ENCODE measurements at regions not wholly inside any gene's neighbourhood (a gene's known extent, or its start where the extent isn't known, plus 50 kb on each side); places are given as distances from the start of the nearest gene placed in this dataset.

DNA sequence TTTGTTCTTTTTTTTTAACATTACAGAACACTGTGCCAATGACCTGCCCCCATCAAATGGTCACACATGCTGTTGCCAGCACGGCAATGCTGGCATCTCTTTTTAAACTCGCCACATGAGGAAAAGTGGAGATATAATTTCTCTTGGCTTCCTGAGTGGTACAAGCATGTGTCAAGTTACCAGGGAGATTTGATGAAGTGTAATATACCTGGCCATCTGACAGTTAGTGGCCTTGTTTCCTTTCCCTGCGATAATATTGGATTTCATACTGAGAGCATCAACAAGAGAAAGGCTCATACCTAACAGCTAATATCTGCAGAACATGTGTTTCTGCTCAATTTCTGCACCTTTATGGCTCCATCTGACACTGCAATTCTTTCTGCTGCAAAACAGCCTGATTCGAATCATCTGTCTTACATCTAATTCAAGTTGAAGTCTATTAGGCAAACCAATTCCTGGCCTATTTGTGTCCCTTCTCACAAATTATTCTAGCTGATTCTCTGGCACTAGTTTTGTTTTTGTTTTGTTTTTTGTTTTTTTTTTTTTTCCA is 519.5 kb downstream of the PREX1 start:
- WGBS (ENCODE audit: insufficient coverage, insufficient replicate concordance, low lambda C conversion rate, missing lambda C conversion rate) = 29% methylated on average over 4 of the region's 4 CpGs
- no peak for DNase-seq (ENCODE audit: low read depth, low spot score)
- H3K9ac ChIP-seq (ENCODE audit: control insufficient read depth, insufficient read depth, low read length) = no peak overlapping the region
- H3K4me1 ChIP-seq (ENCODE audit: control insufficient read depth, insufficient read depth, low read length) = no peaks in the 10 kb centered on the region
- BruUV-seq (replicated peaks) = no TSS peak
- H3K27me3 ChIP-seq (replicated peaks in 1 of 2; ENCODE audit: control insufficient read depth in 2 of 2, insufficient read depth in 2 of 2, low read length in 1 of 2) = no peaks in the 10 kb centered on the region; a peak in 2 of 4 replicates
- ChIA-PET CTCF (interaction anchor here (0.6 kb wide), 1 partner anchor 108 kb away, joined by 3 read pairs; no protein-coding TSS in a partner anchor), SMC1A (ENCODE audit: uncharacterized antibody, unreplicated experiment) (no interaction called here), POLR2A (no interaction called here), RAD21 (ENCODE audit: unreplicated experiment) (no interaction called here)
- no peaks in the 10 kb centered on the region for H3K79me2 ChIP-seq (ENCODE audit: control insufficient read depth, insufficient read depth, low read length)
- no peaks in the 10 kb centered on the region for H3K36me3 ChIP-seq (ENCODE audit: control insufficient read depth in 2 of 2, insufficient read depth in 2 of 2, low read length in 1 of 2)
- ATAC-seq = no peak
- H4K20me1 ChIP-seq (ENCODE audit: control insufficient read depth, insufficient read depth) = no peaks in the 10 kb centered on the region
- no peak overlapping the region for H3K27ac ChIP-seq (ENCODE audit: control insufficient read depth, insufficient read depth)
- intact Hi-C loops (cut with micrococcal nuclease; ENCODE audit: unreplicated experiment) (no loop called here), in situ Hi-C loops (cut with MboI) (no loop called here)
- no peak overlapping the region for H3K4me3 ChIP-seq
- H2AFZ ChIP-seq (ENCODE audit: control insufficient read depth, low read depth, low read length) = no peak overlapping the region
- FAIRE-seq = no peak
- no peaks in the 10 kb centered on the region for H3K9me3 ChIP-seq (replicated peaks; ENCODE audit: control insufficient read depth, insufficient read depth, low read length)
- no peak overlapping the region for H3K4me2 ChIP-seq (ENCODE audit: control insufficient read depth, insufficient read depth)
- TF ChIP-seq ZNF24 (IDR thresholded peaks at IDR 0.05) = no peak
- TF ChIP-seq, protein P1, sequence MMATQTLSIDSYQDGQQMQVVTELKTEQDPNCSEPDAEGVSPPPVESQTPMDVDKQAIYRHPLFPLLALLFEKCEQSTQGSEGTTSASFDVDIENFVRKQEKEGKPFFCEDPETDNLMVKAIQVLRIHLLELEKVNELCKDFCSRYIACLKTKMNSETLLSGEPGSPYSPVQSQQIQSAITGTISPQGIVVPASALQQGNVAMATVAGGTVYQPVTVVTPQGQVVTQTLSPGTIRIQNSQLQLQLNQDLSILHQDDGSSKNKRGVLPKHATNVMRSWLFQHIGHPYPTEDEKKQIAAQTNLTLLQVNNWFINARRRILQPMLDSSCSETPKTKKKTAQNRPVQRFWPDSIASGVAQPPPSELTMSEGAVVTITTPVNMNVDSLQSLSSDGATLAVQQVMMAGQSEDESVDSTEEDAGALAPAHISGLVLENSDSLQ (IDR thresholded peaks at IDR 0.05) = no peak
- no peak for TF ChIP-seq ZNF274 (IDR thresholded peaks at IDR 0.05; ENCODE audit: insufficient read depth, insufficient read length)
- no peak for TF ChIP-seq CREB1 (IDR thresholded peaks at IDR 0.05; ENCODE audit: low read depth)
- no peak for TF ChIP-seq RUNX3 (IDR thresholded peaks at IDR 0.05; ENCODE audit: low read length)
- TF ChIP-seq, protein P2, sequence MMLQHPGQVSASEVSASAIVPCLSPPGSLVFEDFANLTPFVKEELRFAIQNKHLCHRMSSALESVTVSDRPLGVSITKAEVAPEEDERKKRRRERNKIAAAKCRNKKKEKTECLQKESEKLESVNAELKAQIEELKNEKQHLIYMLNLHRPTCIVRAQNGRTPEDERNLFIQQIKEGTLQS (IDR thresholded peaks at IDR 0.05; ENCODE audit: borderline replicate concordance, extremely low read depth, low read depth, low read length) = no peak
- no peak for TF ChIP-seq SIN3A (IDR thresholded peaks at IDR 0.05; ENCODE audit: low read depth, low read length)
- TF ChIP-seq, protein P3, sequence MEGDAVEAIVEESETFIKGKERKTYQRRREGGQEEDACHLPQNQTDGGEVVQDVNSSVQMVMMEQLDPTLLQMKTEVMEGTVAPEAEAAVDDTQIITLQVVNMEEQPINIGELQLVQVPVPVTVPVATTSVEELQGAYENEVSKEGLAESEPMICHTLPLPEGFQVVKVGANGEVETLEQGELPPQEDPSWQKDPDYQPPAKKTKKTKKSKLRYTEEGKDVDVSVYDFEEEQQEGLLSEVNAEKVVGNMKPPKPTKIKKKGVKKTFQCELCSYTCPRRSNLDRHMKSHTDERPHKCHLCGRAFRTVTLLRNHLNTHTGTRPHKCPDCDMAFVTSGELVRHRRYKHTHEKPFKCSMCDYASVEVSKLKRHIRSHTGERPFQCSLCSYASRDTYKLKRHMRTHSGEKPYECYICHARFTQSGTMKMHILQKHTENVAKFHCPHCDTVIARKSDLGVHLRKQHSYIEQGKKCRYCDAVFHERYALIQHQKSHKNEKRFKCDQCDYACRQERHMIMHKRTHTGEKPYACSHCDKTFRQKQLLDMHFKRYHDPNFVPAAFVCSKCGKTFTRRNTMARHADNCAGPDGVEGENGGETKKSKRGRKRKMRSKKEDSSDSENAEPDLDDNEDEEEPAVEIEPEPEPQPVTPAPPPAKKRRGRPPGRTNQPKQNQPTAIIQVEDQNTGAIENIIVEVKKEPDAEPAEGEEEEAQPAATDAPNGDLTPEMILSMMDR (IDR thresholded peaks at IDR 0.05 in 2 of 3, conservative IDR thresholded peaks at IDR 0.05 in 1 of 3; ENCODE audit: control insufficient read depth in 2 of 3, extremely low read depth in 1 of 3, insufficient read depth in 1 of 3, low read depth in 3 of 3, low read length in 3 of 3) = no peak
